HG02852 (cell line): ENCODE measurements at regions not wholly inside any gene's neighbourhood (a gene's known extent, or its start where the extent isn't known, plus 50 kb on each side); places are given as distances from the start of the nearest gene placed in this dataset.

ENCODE experiments used
- ATAC-seq: cut with Tn5 transposase; IDR thresholded peaks from one replicate; pipeline ENCODE4 v1.9.1; 2021; ENCODE audit warnings: mild to moderate bottlenecking, moderate library complexity; ENCODE audit not compliant: unreplicated experiment

GRCh38 chr20:6953611-6954010, 186.1 kb downstream of the BMP2 start:
- ATAC-seq, result no peak

GRCh38 chr20:6954219-6954618, 186.7 kb downstream of the BMP2 start:
- ATAC-seq, result no peak

GRCh38 chr20:6956056-6956455, 188.6 kb downstream of the BMP2 start:
- no peak for ATAC-seq

- ATAC-seq, result no peak
Observed at GRCh38 chr20:6956574-6956973, 189.1 kb downstream of the BMP2 start.

- ATAC-seq, result no peak
Observed at GRCh38 chr20:6959900-6960312, 192.4 kb downstream of the BMP2 start.

- no peak for ATAC-seq
Observed at GRCh38 chr20:6966721-6967120, 199.2 kb downstream of the BMP2 start.

GRCh38 chr20:6974838-6975237, 207.4 kb downstream of the BMP2 start:
- ATAC-seq, result no peak

GRCh38 chr20:6975311-6975710, 207.8 kb downstream of the BMP2 start:
- ATAC-seq, result no peak

GRCh38 chr20:6976106-6976900, 208.8 kb downstream of the BMP2 start:
- ATAC-seq, result no peak

- no peak for ATAC-seq
Observed at GRCh38 chr20:6979621-6980020, 212.1 kb downstream of the BMP2 start.

- no peak for ATAC-seq
Observed at GRCh38 chr20:6993011-6993410, 225.5 kb downstream of the BMP2 start.

GRCh38 chr20:6993511-6993910, 226.0 kb downstream of the BMP2 start:
- no peak for ATAC-seq

- ATAC-seq, result no peak
Observed at GRCh38 chr20:6994452-6994851, 227.0 kb downstream of the BMP2 start.

- no peak for ATAC-seq
Observed at GRCh38 chr20:6998909-6999308, 231.4 kb downstream of the BMP2 start.

GRCh38 chr20:6999381-6999780, 231.9 kb downstream of the BMP2 start:
- no peak for ATAC-seq

GRCh38 chr20:7003598-7003997, 236.1 kb downstream of the BMP2 start:
- no peak for ATAC-seq

GRCh38 chr20:7004801-7005200, 237.3 kb downstream of the BMP2 start:
- ATAC-seq, result no peak

- ATAC-seq, result no peak
Observed at GRCh38 chr20:7010527-7010926, 243.0 kb downstream of the BMP2 start.

- ATAC-seq, result no peak
Observed at GRCh38 chr20:7015257-7015656, 247.8 kb downstream of the BMP2 start.

GRCh38 chr20:7022597-7022996, 255.1 kb downstream of the BMP2 start:
- no peak for ATAC-seq

GRCh38 chr20:7025635-7026034, 258.1 kb downstream of the BMP2 start:
- ATAC-seq, result no peak

- no peak for ATAC-seq
Observed at GRCh38 chr20:7029019-7029418, 261.5 kb downstream of the BMP2 start.

- ATAC-seq, result no peak
Observed at GRCh38 chr20:7031222-7031621, 263.7 kb downstream of the BMP2 start.
